GM23338 (cell line): ENCODE measurements at regions not wholly inside any gene's neighbourhood (a gene's known extent, or its start where the extent isn't known, plus 50 kb on each side); places are given as distances from the start of the nearest gene placed in this dataset.

Experiments used
- ATAC-seq: fragments of 200-7000 bp; cut with Tn5 transposase; 3 replicates; pipeline ENCODE4 v1.9.1; 2020
- DNase-seq: peaks from one replicate; pipeline ENCODE4 v3.0.0-alpha.2; 2015; ENCODE audit warnings: low spot score
- H2AFZ ChIP-seq: fragments of 200-600 bp; sonication (generic); 2 replicates; pipeline ENCODE4 v1.8.0; 2016; ENCODE audit warnings: antibody characterized with exemption, mild to moderate bottlenecking, moderate library complexity
- H3F3A ChIP-seq: fragments of 200-600 bp; sonication (generic); replicated peaks from 2 replicates; pipeline ENCODE4 v1.8.0; 2017; ENCODE audit warnings: antibody characterized with exemption, mixed run types, low read depth
- H3K27ac ChIP-seq: fragments of 200-600 bp; sonication (generic); 2 replicates; pipeline ENCODE4 v1.6.1; 2016; ENCODE audit warnings: low read depth
- H3K27me3 ChIP-seq: fragments of 200-600 bp; sonication (generic); 2 replicates; pipeline ENCODE4 v1.8.0; 2016; ENCODE audit warnings: mild to moderate bottlenecking, mixed run types, moderate library complexity; ENCODE audit not compliant: insufficient read depth
- H3K36me3 ChIP-seq: fragments of 200-600 bp; sonication (generic); 2 replicates; pipeline ENCODE4 v1.8.0; 2016; ENCODE audit warnings: mild to moderate bottlenecking; ENCODE audit not compliant: insufficient read depth
- H3K4me1 ChIP-seq: fragments of 200-600 bp; sonication (generic); 2 replicates; pipeline ENCODE4 v1.8.0; 2016; ENCODE audit warnings: mild to moderate bottlenecking, moderate library complexity; ENCODE audit not compliant: insufficient read depth
- H3K4me2 ChIP-seq: fragments of 200-600 bp; sonication (generic); 2 replicates; pipeline ENCODE4 v1.7.1; 2017; ENCODE audit warnings: mixed run types
- H3K4me3 ChIP-seq: fragments of 200-600 bp; sonication (generic); 2 replicates; pipeline ENCODE4 v1.6.1; 2016; ENCODE audit warnings: mixed run types
- H3K79me2 ChIP-seq: fragments of 200-600 bp; sonication (generic); replicated peaks from 2 replicates; pipeline ENCODE4 v1.8.0; 2017; ENCODE audit warnings: mild to moderate bottlenecking; ENCODE audit not compliant: insufficient read depth
- H3K9me2 ChIP-seq: fragments of 200-600 bp; sonication (generic); 2 replicates; pipeline ENCODE4 v1.8.0; 2017; ENCODE audit not compliant: insufficient read depth
- H4K20me1 ChIP-seq: fragments of 200-600 bp; sonication (generic); replicated peaks from 2 replicates; pipeline ENCODE4 v1.8.0; 2017; ENCODE audit warnings: mild to moderate bottlenecking; ENCODE audit not compliant: insufficient read depth
- H3K27ac Mint-ChIP-seq: 2 replicates; pipeline ENCODE4 v1.8.0; 2020; ENCODE audit warnings: inconsistent platforms, mild to moderate bottlenecking, moderate library complexity, mixed read lengths
- H3K27me3 Mint-ChIP-seq: 3 replicates; pipeline ENCODE4 v1.8.0; 2022; ENCODE audit warnings: low read depth, mild to moderate bottlenecking, moderate library complexity, mixed read lengths, inconsistent platforms; ENCODE audit not compliant: insufficient read depth, poor library complexity
- H3K36me3 Mint-ChIP-seq: 3 replicates; pipeline ENCODE4 v1.8.0; 2021; ENCODE audit warnings: low read depth, mild to moderate bottlenecking, inconsistent platforms, moderate library complexity, mixed read lengths
- H3K4me1 Mint-ChIP-seq: 3 replicates; pipeline ENCODE4 v1.8.0; 2020; ENCODE audit warnings: mild to moderate bottlenecking, inconsistent platforms, mixed read lengths
- H3K4me3 Mint-ChIP-seq: 3 replicates; pipeline ENCODE4 v1.8.0; 2021; ENCODE audit warnings: moderate library complexity, mild to moderate bottlenecking, inconsistent platforms, mixed read lengths
- H3K9me3 Mint-ChIP-seq: 3 replicates; pipeline ENCODE4 v1.8.0; 2020; ENCODE audit warnings: moderate library complexity, mild to moderate bottlenecking, inconsistent platforms, mixed read lengths
- CREB1 ChIP-seq: fragments of 250-450 bp; sonication (Bioruptor Pico); IDR thresholded peaks from 2 replicates; pipeline ENCODE4 v1.5.0; 2020; ENCODE audit warnings: low read depth, mild to moderate bottlenecking, moderate library complexity
- ETS1 ChIP-seq: IDR thresholded peaks from 2 replicates; pipeline ENCODE4 v1.6.1; 2016; ENCODE audit warnings: antibody characterized with exemption
- EZH2 ChIP-seq: fragments of 200-600 bp; sonication (generic); IDR thresholded peaks from one replicate; pipeline ENCODE4 v1.8.0; 2017; ENCODE audit warnings: antibody characterized with exemption, mild to moderate bottlenecking, low read depth; ENCODE audit not compliant: unreplicated experiment
- EZH2phosphoT487 ChIP-seq: fragments of 200-600 bp; sonication (generic); IDR thresholded peaks from one replicate; pipeline ENCODE4 v1.8.1; 2018; ENCODE audit warnings: antibody characterized with exemption; ENCODE audit not compliant: unreplicated experiment
- JUNB ChIP-seq: IDR thresholded peaks from one replicate; pipeline ENCODE4 v1.6.1; 2016; ENCODE audit warnings: antibody characterized with exemption; ENCODE audit not compliant: unreplicated experiment
- NANOG ChIP-seq: IDR thresholded peaks from 2 replicates; pipeline ENCODE4 v1.6.1; 2016; ENCODE audit warnings: antibody characterized with exemption, borderline replicate concordance
- STAT1 ChIP-seq: IDR thresholded peaks from one replicate; pipeline ENCODE4 v1.6.1; 2016; ENCODE audit warnings: antibody characterized with exemption; ENCODE audit not compliant: unreplicated experiment
- ZNF114 ChIP-seq: fragments of 250-450 bp; sonication (Bioruptor Pico); IDR thresholded peaks from 2 replicates; pipeline ENCODE4 v1.5.0; 2020; ENCODE audit warnings: mild to moderate bottlenecking, moderate library complexity
- ZNF462 ChIP-seq: fragments of 250-450 bp; sonication (Bioruptor Pico); IDR thresholded peaks from 2 replicates; pipeline ENCODE4 v1.5.0; 2020; ENCODE audit warnings: mild to moderate bottlenecking, moderate library complexity
- TF ChIP-seq, protein P1 (sequence below), 2 experiments: fragments of 200-600 bp in 1 of 2; sonication (generic) in 1 of 2; conservative IDR thresholded peaks; 2 replicates each; pipeline versions ENCODE4 v1.5.1 to v1.6.1; 2016 to 2017; ENCODE audit warnings: antibody characterized with exemption in 2 of 2, low read depth in 2 of 2, mild to moderate bottlenecking in 2 of 2, moderate library complexity in 1 of 2

DNA sequence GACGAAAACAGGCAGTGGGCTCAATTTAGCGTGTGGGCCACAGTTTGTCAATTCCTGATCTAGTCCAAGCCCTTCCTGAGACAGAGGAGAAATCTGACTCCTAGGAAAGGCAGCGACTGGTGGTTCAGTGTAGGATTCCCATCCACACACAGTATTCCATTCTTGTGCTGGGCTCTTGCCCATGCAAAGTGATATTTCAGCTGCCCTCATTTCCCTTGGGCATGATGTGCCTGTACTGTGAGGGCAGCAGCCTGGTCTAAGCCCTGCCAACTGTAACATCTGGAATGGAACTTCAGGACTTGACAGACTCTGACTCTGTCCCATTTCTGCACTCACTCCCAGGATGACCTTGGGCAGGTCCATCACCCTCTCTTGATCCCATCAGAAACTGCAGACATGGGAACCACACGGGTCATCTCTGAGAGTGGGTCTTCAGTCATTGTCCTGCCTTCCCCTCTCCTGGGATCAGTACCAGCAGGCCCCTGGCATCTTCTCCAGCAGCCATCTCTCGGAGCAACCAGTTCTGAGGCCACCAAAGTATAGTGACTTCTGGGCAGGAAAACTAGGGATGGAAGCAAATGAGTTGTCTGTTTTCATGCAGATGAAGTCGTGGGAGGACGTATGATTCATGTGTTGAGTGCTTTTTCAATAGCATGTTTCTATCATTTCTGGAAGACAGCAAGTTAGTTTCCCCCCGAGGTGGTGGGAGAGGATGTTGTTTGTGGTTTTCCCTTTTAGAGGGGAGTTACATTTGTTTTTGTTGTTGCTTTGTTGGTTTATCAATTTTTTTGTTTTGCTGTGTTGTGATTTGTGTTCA lies 54.2 kb upstream of the BCL2L14 start:
- no peak overlapping the region for H3K4me3 Mint-ChIP-seq
- no peaks in the 10 kb centered on the region for H3K27me3 ChIP-seq
- H3K4me3 ChIP-seq: no peak overlapping the region
- H2AFZ ChIP-seq: peak overlapping the region; percentile 32; the same call in 1 of the 2 replicates
- H3K36me3 Mint-ChIP-seq: no peaks in the 10 kb centered on the region; the same call in 2 of the 3 replicates
- DNase-seq (no peak), ATAC-seq (no peak)
- H3K4me2 ChIP-seq: no peak overlapping the region
- TF ChIP-seq EZH2phosphoT487 (no peak), JUNB (no peak), CREB1 (no peak), ZNF114 (CRISPR knock-in tag) (no peak), EZH2 (no peak), ZNF462 (no peak), STAT1 (no peak), ETS1 (no peak), NANOG (no peak)
- TF ChIP-seq, protein P1, sequence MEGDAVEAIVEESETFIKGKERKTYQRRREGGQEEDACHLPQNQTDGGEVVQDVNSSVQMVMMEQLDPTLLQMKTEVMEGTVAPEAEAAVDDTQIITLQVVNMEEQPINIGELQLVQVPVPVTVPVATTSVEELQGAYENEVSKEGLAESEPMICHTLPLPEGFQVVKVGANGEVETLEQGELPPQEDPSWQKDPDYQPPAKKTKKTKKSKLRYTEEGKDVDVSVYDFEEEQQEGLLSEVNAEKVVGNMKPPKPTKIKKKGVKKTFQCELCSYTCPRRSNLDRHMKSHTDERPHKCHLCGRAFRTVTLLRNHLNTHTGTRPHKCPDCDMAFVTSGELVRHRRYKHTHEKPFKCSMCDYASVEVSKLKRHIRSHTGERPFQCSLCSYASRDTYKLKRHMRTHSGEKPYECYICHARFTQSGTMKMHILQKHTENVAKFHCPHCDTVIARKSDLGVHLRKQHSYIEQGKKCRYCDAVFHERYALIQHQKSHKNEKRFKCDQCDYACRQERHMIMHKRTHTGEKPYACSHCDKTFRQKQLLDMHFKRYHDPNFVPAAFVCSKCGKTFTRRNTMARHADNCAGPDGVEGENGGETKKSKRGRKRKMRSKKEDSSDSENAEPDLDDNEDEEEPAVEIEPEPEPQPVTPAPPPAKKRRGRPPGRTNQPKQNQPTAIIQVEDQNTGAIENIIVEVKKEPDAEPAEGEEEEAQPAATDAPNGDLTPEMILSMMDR (conservative IDR thresholded peaks at IDR 0.05; ENCODE audit: low read depth in 2 of 2): no peak
- H3K4me1 Mint-ChIP-seq: peaks cover 19% of the 10 kb centered on the region
- H3K9me2 ChIP-seq: no peaks in the 10 kb centered on the region
- H3F3A ChIP-seq: no peaks in the 10 kb centered on the region
- H3K9me3 Mint-ChIP-seq: no peaks in the 10 kb centered on the region; the same call in 1 of the 3 replicates
- no peak overlapping the region for H3K27ac ChIP-seq
- H3K79me2 ChIP-seq: no peaks in the 10 kb centered on the region
- H4K20me1 ChIP-seq: no peaks in the 10 kb centered on the region
- H3K27ac Mint-ChIP-seq: no peak overlapping the region
- H3K36me3 ChIP-seq: no peaks in the 10 kb centered on the region
- H3K27me3 Mint-ChIP-seq: peaks cover 5% of the 10 kb centered on the region
- H3K4me1 ChIP-seq: peaks cover 11% of the 10 kb centered on the region; the same call in 1 of the 2 replicates
